GM21360 (cell line): ENCODE measurements at regions not wholly inside any gene's neighbourhood (a gene's known extent, or its start where the extent isn't known, plus 50 kb on each side); places are given as distances from the start of the nearest gene placed in this dataset.

Source experiments
- ATAC-seq: cut with Tn5 transposase; IDR thresholded peaks from one replicate; pipeline ENCODE4 v1.9.1; 2021; ENCODE audit warnings: mild to moderate bottlenecking, moderate library complexity; ENCODE audit not compliant: unreplicated experiment

- no peak for ATAC-seq
Measured at GRCh38 chr14:30484201-30484600, 74.8 kb upstream of the G2E3 start.

GRCh38 chr14:30484976-30485375 is 74.0 kb upstream of the G2E3 start:
- no peak for ATAC-seq

GRCh38 chr14:30496852-30497251 is 62.1 kb upstream of the G2E3 start:
- ATAC-seq = no peak

- no peak for ATAC-seq
Measured at GRCh38 chr14:30499358-30499757, 59.6 kb upstream of the G2E3 start.

GRCh38 chr14:30500222-30500621 is 58.7 kb upstream of the G2E3 start:
- no peak for ATAC-seq

GRCh38 chr14:30507209-30507608 is 51.7 kb upstream of the G2E3 start:
- no peak for ATAC-seq
